Endothelial cell (in vitro differentiated cells): ENCODE measurements at regions not wholly inside any gene's neighbourhood (a gene's known extent, or its start where the extent isn't known, plus 50 kb on each side); places are given as distances from the start of the nearest gene placed in this dataset.

Source experiments
- DNase-seq: peaks from one replicate; pipeline ENCODE4 v3.0.0; 2021; ENCODE audit warnings: low spot score
- H3K27ac Mint-ChIP-seq: one replicate; pipeline ENCODE4 v1.8.0; 2021; ENCODE audit warnings: mixed read lengths, inconsistent platforms; ENCODE audit not compliant: unreplicated experiment
- H3K27me3 Mint-ChIP-seq: one replicate; pipeline ENCODE4 v1.8.0; 2021; ENCODE audit warnings: mild to moderate bottlenecking, moderate library complexity, mixed read lengths, inconsistent platforms; ENCODE audit not compliant: unreplicated experiment
- H3K36me3 Mint-ChIP-seq: one replicate; pipeline ENCODE4 v1.8.0; 2021; ENCODE audit warnings: mild to moderate bottlenecking, low read depth, mixed read lengths, inconsistent platforms; ENCODE audit not compliant: unreplicated experiment
- H3K4me1 Mint-ChIP-seq: one replicate; pipeline ENCODE4 v1.8.0; 2021; ENCODE audit warnings: mild to moderate bottlenecking, mixed read lengths, inconsistent platforms; ENCODE audit not compliant: unreplicated experiment
- H3K4me3 Mint-ChIP-seq: one replicate; pipeline ENCODE4 v1.8.0; 2021; ENCODE audit warnings: mild to moderate bottlenecking, mixed read lengths, inconsistent platforms; ENCODE audit not compliant: unreplicated experiment
- H3K9me3 Mint-ChIP-seq: one replicate; pipeline ENCODE4 v1.8.0; 2021; ENCODE audit warnings: mixed read lengths, inconsistent platforms; ENCODE audit not compliant: unreplicated experiment
- CTCF ChIP-seq: fragments of 200-600 bp; sonication (generic); IDR thresholded peaks from one replicate; pipeline ENCODE4 v1.5.0; 2021; ENCODE audit warnings: antibody characterized with exemption; ENCODE audit not compliant: unreplicated experiment

GRCh38 chr4:129675036-129675435 lies 579.1 kb downstream of the C4orf33 start:
- no peaks in the 10 kb centered on the region for H3K4me1 Mint-ChIP-seq
- DNase-seq, result no peak
- no peak overlapping the region for H3K27ac Mint-ChIP-seq
- no peaks in the 10 kb centered on the region for H3K9me3 Mint-ChIP-seq
- no peak overlapping the region for H3K4me3 Mint-ChIP-seq
- no peaks in the 10 kb centered on the region for H3K27me3 Mint-ChIP-seq
- peaks cover 22% of the 10 kb centered on the region for H3K36me3 Mint-ChIP-seq
- no peak for TF ChIP-seq CTCF

GRCh38 chr4:129676934-129677333 lies 581.0 kb downstream of the C4orf33 start:
- Mint-ChIP-seq H3K4me1 (no peaks in the 10 kb centered on the region), H3K36me3 (peaks cover 22% of the 10 kb centered on the region), H3K4me3 (no peak overlapping the region), H3K27me3 (no peaks in the 10 kb centered on the region), H3K9me3 (no peaks in the 10 kb centered on the region), H3K27ac (no peak overlapping the region)
- TF ChIP-seq CTCF, result no peak
- DNase-seq, result no peak

GRCh38 chr4:129682586-129682985 lies 586.6 kb downstream of the C4orf33 start:
- H3K4me1 Mint-ChIP-seq, result no peaks in the 10 kb centered on the region
- no peak overlapping the region for H3K27ac Mint-ChIP-seq
- no peaks in the 10 kb centered on the region for H3K9me3 Mint-ChIP-seq
- no peak for DNase-seq
- peaks cover 6% of the 10 kb centered on the region for H3K36me3 Mint-ChIP-seq
- H3K27me3 Mint-ChIP-seq, result no peaks in the 10 kb centered on the region
- no peak for TF ChIP-seq CTCF
- no peak overlapping the region for H3K4me3 Mint-ChIP-seq

- no peak for TF ChIP-seq CTCF
- peaks cover 3% of the 10 kb centered on the region for H3K4me1 Mint-ChIP-seq
- H3K9me3 Mint-ChIP-seq, result peaks cover 5% of the 10 kb centered on the region
- H3K36me3 Mint-ChIP-seq, result no peaks in the 10 kb centered on the region
- H3K4me3 Mint-ChIP-seq, result no peak overlapping the region
- no peak overlapping the region for H3K27ac Mint-ChIP-seq
- DNase-seq, result no peak
- H3K27me3 Mint-ChIP-seq, result no peaks in the 10 kb centered on the region
Observed at GRCh38 chr4:129707949-129708348, 612.0 kb downstream of the C4orf33 start.

- DNase-seq, result no peak
- Mint-ChIP-seq H3K4me1 (peaks cover 3% of the 10 kb centered on the region), H3K36me3 (no peaks in the 10 kb centered on the region), H3K4me3 (no peak overlapping the region), H3K27ac (no peak overlapping the region), H3K9me3 (peaks cover 5% of the 10 kb centered on the region), H3K27me3 (no peaks in the 10 kb centered on the region)
- no peak for TF ChIP-seq CTCF
Observed at GRCh38 chr4:129708784-129709183, 612.8 kb downstream of the C4orf33 start.
